ENCODE measurements at regions not wholly inside any gene's neighbourhood (a gene's known extent, or its start where the extent isn't known, plus 50 kb on each side); places are given as distances from the start of the nearest gene placed in this dataset.

- TF ChIP-seq, protein P1, sequence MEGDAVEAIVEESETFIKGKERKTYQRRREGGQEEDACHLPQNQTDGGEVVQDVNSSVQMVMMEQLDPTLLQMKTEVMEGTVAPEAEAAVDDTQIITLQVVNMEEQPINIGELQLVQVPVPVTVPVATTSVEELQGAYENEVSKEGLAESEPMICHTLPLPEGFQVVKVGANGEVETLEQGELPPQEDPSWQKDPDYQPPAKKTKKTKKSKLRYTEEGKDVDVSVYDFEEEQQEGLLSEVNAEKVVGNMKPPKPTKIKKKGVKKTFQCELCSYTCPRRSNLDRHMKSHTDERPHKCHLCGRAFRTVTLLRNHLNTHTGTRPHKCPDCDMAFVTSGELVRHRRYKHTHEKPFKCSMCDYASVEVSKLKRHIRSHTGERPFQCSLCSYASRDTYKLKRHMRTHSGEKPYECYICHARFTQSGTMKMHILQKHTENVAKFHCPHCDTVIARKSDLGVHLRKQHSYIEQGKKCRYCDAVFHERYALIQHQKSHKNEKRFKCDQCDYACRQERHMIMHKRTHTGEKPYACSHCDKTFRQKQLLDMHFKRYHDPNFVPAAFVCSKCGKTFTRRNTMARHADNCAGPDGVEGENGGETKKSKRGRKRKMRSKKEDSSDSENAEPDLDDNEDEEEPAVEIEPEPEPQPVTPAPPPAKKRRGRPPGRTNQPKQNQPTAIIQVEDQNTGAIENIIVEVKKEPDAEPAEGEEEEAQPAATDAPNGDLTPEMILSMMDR (IDR thresholded peaks at IDR 0.05), result no peak
- TF ChIP-seq EP300 (IDR thresholded peaks at IDR 0.05), result no peak
- TF ChIP-seq POLR2A (IDR thresholded peaks at IDR 0.05), result no peak
Measured at GRCh38 chr1:38454749-38455441, 404.7 kb downstream of the RRAGC start.
